Vagina (tissue), 2 donors: ENCODE measurements at regions not wholly inside any gene's neighbourhood (a gene's known extent, or its start where the extent isn't known, plus 50 kb on each side); places are given as distances from the start of the nearest gene placed in this dataset.

ENCODE experiments used
- DNase-seq, 2 donors: peaks; one replicate each; pipeline ENCODE4 v3.0.0-alpha.2; 2017; ENCODE audit errors: extremely low spot score in 2 of 2
- H3K27ac ChIP-seq: fragments of 200-600 bp; sonication (generic); one replicate; pipeline ENCODE4 v1.5.1; 2019
- H3K27me3 ChIP-seq: fragments of 200-600 bp; sonication (generic); one replicate; pipeline ENCODE4 v1.5.1; 2019
- H3K36me3 ChIP-seq, 2 donors: fragments of 200-600 bp; sonication (generic); one replicate each; pipeline ENCODE4 v1.5.1; 2017 to 2019
- H3K4me1 ChIP-seq: fragments of 200-600 bp; sonication (generic); one replicate; pipeline ENCODE4 v1.5.1; 2019
- H3K4me3 ChIP-seq, 2 donors: fragments of 200-600 bp; sonication (generic); 1 replicate in 1 of 2; 2 replicates in 1 of 2; pipeline ENCODE4 v1.5.1; 2016 to 2019
- H3K9me3 ChIP-seq: fragments of 200-600 bp; sonication (generic); one replicate; pipeline ENCODE4 v1.5.1; 2019
- CTCF ChIP-seq, 3 experiments: fragments of 450-650 bp in 2 of 3; fragments of 200-600 bp in 1 of 3; sonication (generic) in 1 of 3; IDR thresholded peaks; one replicate each; pipeline ENCODE4 v1.5.1; 2017 to 2019; ENCODE audit warnings: antibody characterized with exemption in 3 of 3, mild to moderate bottlenecking in 2 of 3, moderate library complexity in 2 of 3
- POLR2A ChIP-seq, 2 donors: fragments of 450-650 bp; IDR thresholded peaks; one replicate each; pipeline ENCODE4 v1.6.1; 2017; ENCODE audit warnings: antibody characterized with exemption in 2 of 2, mild to moderate bottlenecking in 2 of 2, moderate library complexity in 2 of 2
- POLR2AphosphoS5 ChIP-seq, 2 donors: sonication (generic); formaldehyde crosslinking; IDR thresholded peaks; one replicate each; pipeline ENCODE4 v1.9.0; 2017; ENCODE audit warnings: antibody characterized with exemption in 2 of 2, mild to moderate bottlenecking in 2 of 2, low read depth in 1 of 2; ENCODE audit not compliant: insufficient read depth in 1 of 2
- intact Hi-C: fragments of 100-400 bp; cut with DNase I; formaldehyde crosslinking; loops from one replicate; pipeline ENCODE4 v1.15.1; 2023

GRCh38 chr1:187121661-187122060 is 292.9 kb downstream of the PLA2G4A start:
- no peak for TF ChIP-seq CTCF (IDR thresholded peaks at IDR 0.05)
- no peaks in the 10 kb centered on the region for H3K27me3 ChIP-seq
- intact Hi-C loops = no loop called here
- no peaks in the 10 kb centered on the region for H3K4me1 ChIP-seq
- no peak overlapping the region for H3K4me3 ChIP-seq
- no peaks in the 10 kb centered on the region for H3K36me3 ChIP-seq
- no peaks in the 10 kb centered on the region for H3K9me3 ChIP-seq
- DNase-seq = no peak
- H3K27ac ChIP-seq = no peak overlapping the region

DNA sequence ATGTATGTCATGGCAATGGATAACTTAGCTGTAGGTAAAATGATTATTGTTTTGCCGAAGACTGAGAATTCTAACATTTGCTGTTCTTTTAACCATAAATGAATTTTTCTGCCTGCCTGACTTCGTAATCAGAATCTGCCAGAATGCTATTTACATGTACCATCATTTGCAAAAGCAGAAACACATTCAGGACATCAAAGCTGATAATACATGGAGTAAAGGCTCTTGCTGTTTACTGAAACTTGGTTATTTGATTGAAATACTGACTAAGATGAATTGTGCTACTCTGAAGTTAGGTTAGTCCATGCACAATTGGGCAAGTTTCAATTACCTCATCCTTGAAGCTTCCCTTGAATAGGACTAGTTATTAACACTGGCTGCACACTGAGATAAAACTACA is 293.8 kb downstream of the PLA2G4A start:
- Histone ChIP-seq H3K4me1 (no peaks in the 10 kb centered on the region), H3K36me3 (no peaks in the 10 kb centered on the region), H3K27me3 (no peaks in the 10 kb centered on the region), H3K4me3 (no peak overlapping the region), H3K27ac (no peak overlapping the region), H3K9me3 (no peaks in the 10 kb centered on the region)
- intact Hi-C loops = no loop called here
- TF ChIP-seq POLR2A (IDR thresholded peaks at IDR 0.05) = no peak
- no peak for TF ChIP-seq CTCF (IDR thresholded peaks at IDR 0.05)
- TF ChIP-seq POLR2AphosphoS5 (IDR thresholded peaks at IDR 0.05; ENCODE audit: insufficient read depth in 1 of 2, low read depth in 1 of 2) = no peak
- DNase-seq = no peak

- H3K36me3 ChIP-seq = no peaks in the 10 kb centered on the region
- intact Hi-C loops = no loop called here
- no peaks in the 10 kb centered on the region for H3K9me3 ChIP-seq
- no peak for DNase-seq
- TF ChIP-seq POLR2A (IDR thresholded peaks at IDR 0.05) = no peak
- no peak for TF ChIP-seq POLR2AphosphoS5 (IDR thresholded peaks at IDR 0.05; ENCODE audit: insufficient read depth in 1 of 2, low read depth in 1 of 2)
- no peak for TF ChIP-seq CTCF (IDR thresholded peaks at IDR 0.05)
- H3K27me3 ChIP-seq = no peaks in the 10 kb centered on the region
- no peak overlapping the region for H3K4me3 ChIP-seq
- H3K4me1 ChIP-seq = no peaks in the 10 kb centered on the region
- no peak overlapping the region for H3K27ac ChIP-seq
Measured at GRCh38 chr1:187129132-187129531, 300.4 kb downstream of the PLA2G4A start.

GRCh38 chr1:187143783-187144182 is 315.0 kb downstream of the PLA2G4A start:
- Histone ChIP-seq H3K27me3 (no peaks in the 10 kb centered on the region), H3K4me1 (no peaks in the 10 kb centered on the region), H3K36me3 (no peaks in the 10 kb centered on the region), H3K4me3 (no peak overlapping the region), H3K27ac (no peak overlapping the region), H3K9me3 (no peaks in the 10 kb centered on the region)
- no peak for DNase-seq
- no peak for TF ChIP-seq POLR2AphosphoS5 (IDR thresholded peaks at IDR 0.05; ENCODE audit: insufficient read depth in 1 of 2, low read depth in 1 of 2)
- intact Hi-C loops = no loop called here

DNA sequence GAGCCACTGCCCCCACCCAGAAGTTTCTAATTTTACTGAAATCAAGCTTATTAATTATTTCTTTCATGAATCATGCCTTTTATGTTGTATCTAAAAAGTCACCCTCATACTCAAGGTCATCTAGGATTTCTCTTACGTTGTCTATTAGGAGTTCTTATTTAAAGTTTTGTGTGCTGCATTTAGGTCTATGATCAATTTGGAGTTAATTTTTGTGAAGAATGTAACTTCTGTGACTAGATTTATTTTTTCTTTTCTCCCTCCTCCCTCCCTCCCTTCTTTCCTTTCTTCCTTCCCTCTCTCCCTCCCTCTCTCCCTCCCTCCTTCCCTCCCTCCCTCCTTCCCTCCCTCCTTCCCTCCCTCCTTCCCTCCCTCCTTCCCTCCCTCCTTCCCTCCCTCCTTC is 317.6 kb downstream of the PLA2G4A start:
- H3K27ac ChIP-seq = no peak overlapping the region
- intact Hi-C loops = no loop called here
- TF ChIP-seq POLR2A (IDR thresholded peaks at IDR 0.05) (no peak), CTCF (IDR thresholded peaks at IDR 0.05) (no peak), POLR2AphosphoS5 (IDR thresholded peaks at IDR 0.05; ENCODE audit: insufficient read depth in 1 of 2, low read depth in 1 of 2) (no peak)

DNA sequence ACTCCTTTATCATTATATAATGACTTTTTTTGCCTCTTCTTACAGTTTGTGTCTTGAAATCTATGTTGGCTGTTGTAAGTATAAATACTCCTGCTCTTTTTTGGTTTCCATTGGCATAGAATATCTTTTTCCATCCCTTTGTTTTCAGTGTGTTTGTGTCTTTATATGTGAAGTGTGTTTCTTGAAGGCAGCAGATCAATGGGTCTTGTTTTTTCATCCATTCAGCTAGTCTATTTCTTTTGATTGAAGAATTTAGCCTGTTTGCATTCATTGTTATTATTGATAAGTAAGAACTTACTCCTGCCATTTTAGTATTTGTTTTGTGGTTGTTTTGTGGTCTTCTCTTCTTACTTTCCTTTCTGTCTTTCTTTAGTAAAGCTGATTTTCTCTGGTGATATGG is 322.8 kb downstream of the PLA2G4A start:
- Histone ChIP-seq H3K9me3 (no peaks in the 10 kb centered on the region), H3K36me3 (no peaks in the 10 kb centered on the region), H3K4me1 (no peaks in the 10 kb centered on the region), H3K27me3 (no peaks in the 10 kb centered on the region), H3K27ac (no peak overlapping the region), H3K4me3 (no peak overlapping the region)
- DNase-seq = no peak
- TF ChIP-seq POLR2AphosphoS5 (IDR thresholded peaks at IDR 0.05; ENCODE audit: insufficient read depth in 1 of 2, low read depth in 1 of 2) (no peak), CTCF (IDR thresholded peaks at IDR 0.05) (no peak), POLR2A (IDR thresholded peaks at IDR 0.05) (no peak)
- intact Hi-C loops = no loop called here

More for the DNA sequence above, 317.6 kb downstream of the PLA2G4A start:
- Histone ChIP-seq H3K4me3 (no peak overlapping the region), H3K27me3 (no peaks in the 10 kb centered on the region), H3K4me1 (no peaks in the 10 kb centered on the region), H3K9me3 (no peaks in the 10 kb centered on the region), H3K36me3 (no peaks in the 10 kb centered on the region)
- DNase-seq = no peak
